ENCODE measurements at regions not wholly inside any gene's neighbourhood (a gene's known extent, or its start where the extent isn't known, plus 50 kb on each side); places are given as distances from the start of the nearest gene placed in this dataset.

GRCh38 chr21:43317254-43317748, 109.6 kb downstream of the SIK1 start:
- H3K9ac ChIP-seq (replicated peaks in 1 of 4; ENCODE audit: extremely low read depth in 1 of 4, low read depth in 3 of 4, low read length in 3 of 4), result no peak overlapping the region
- ChIA-PET POLR2A (ENCODE audit: partially characterized antibody) (no interaction called here), CTCF (ENCODE audit: partially characterized antibody) (interaction anchor here (0.8 to 2.2 kb wide), 6 partner anchors 12 to 411 kb away, joined by 3 to 8 read pairs (median 4); no protein-coding TSS in a partner anchor)
- no peak overlapping the region; the same call in 1 of the 2 replicates for H2BK15ac ChIP-seq (ENCODE audit: low read length)
- no peaks in the 10 kb centered on the region for H3K36me3 ChIP-seq (ENCODE audit: control insufficient read depth in 2 of 4, insufficient read depth in 4 of 4, low read length in 3 of 4)
- H4K91ac ChIP-seq (replicated peaks; ENCODE audit: insufficient read length, low read length), result no peak overlapping the region
- no peak overlapping the region for H3K4ac ChIP-seq (replicated peaks; ENCODE audit: insufficient read length, low read depth, low read length)
- H3K79me2 ChIP-seq (ENCODE audit: control insufficient read depth in 1 of 2, insufficient read depth in 2 of 2, low read length in 2 of 2), result no peaks in the 10 kb centered on the region
- FAIRE-seq, result no peak
- WGBS, 2 experiments (ENCODE audit: extremely low coverage in 1 of 2, insufficient coverage in 1 of 2, insufficient read length in 1 of 2, insufficient replicate concordance in 2 of 2, low coverage in 1 of 2, low lambda C conversion rate in 2 of 2, missing lambda C conversion rate in 1 of 2), result 93% methylated on average over 10 of the region's 11 CpGs; no CpG with 5 or more reads in 1 of the 2 experiments
- no peak overlapping the region for H2BK12ac ChIP-seq (ENCODE audit: low read depth, low read length)
- H3K4me3 ChIP-seq (ENCODE audit: extremely low read depth in 1 of 4, insufficient read depth in 2 of 4, low read depth in 3 of 4, low read length in 4 of 4), result no peak overlapping the region
- no peaks in the 10 kb centered on the region for H4K20me1 ChIP-seq (replicated peaks in 1 of 2; ENCODE audit: control insufficient read depth in 1 of 2, insufficient read depth in 2 of 2, low read length in 2 of 2)
- no peak overlapping the region for H3K4me2 ChIP-seq (ENCODE audit: insufficient read depth in 1 of 2, low read depth in 2 of 2, low read length in 2 of 2)
- no peak overlapping the region for H3K14ac ChIP-seq (ENCODE audit: insufficient read length)
- no peaks in the 10 kb centered on the region for H3K27me3 ChIP-seq (replicated peaks in 1 of 4; ENCODE audit: control insufficient read depth in 3 of 4, extremely low read depth in 1 of 4, insufficient read depth in 3 of 4, low read length in 3 of 4)
- H4K5ac ChIP-seq (ENCODE audit: insufficient read length, low read depth, low read length), result no peak overlapping the region
- no peak overlapping the region for H2BK120ac ChIP-seq (replicated peaks; ENCODE audit: low read depth, low read length)
- peaks cover 0 to 12% (median 9%) of the 10 kb centered on the region in 4 experiments; a peak in 6 of 7 replicates for H3K4me1 ChIP-seq (replicated peaks in 1 of 4; ENCODE audit: control insufficient read depth in 3 of 4, insufficient read depth in 4 of 4, low read length in 3 of 4)
- no peak overlapping the region for H2BK5ac ChIP-seq (ENCODE audit: low read depth, low read length)
- no peak for DNase-seq (ENCODE audit: low read depth in 1 of 2, low spot score in 2 of 2)
- H2AK5ac ChIP-seq (ENCODE audit: low read depth, low read length), result no peak overlapping the region
- no peak overlapping the region for H3K18ac ChIP-seq (ENCODE audit: extremely low read depth, low read length)
- H3K79me1 ChIP-seq (ENCODE audit: low read depth, low read length), result no peaks in the 10 kb centered on the region
- H3K9me3 ChIP-seq (ENCODE audit: insufficient read depth in 2 of 2, low read depth in 1 of 2, low read length in 1 of 2), result peaks cover 9 to 13% of the 10 kb centered on the region in 2 experiments; a peak in 3 of 4 replicates
- H3K23ac ChIP-seq (ENCODE audit: insufficient read length), result no peak overlapping the region
- no peaks in the 10 kb centered on the region for H3K23me2 ChIP-seq (ENCODE audit: low read depth, low read length)
- H2AFZ ChIP-seq (ENCODE audit: low read length), result no peak overlapping the region
- no peak overlapping the region for H2BK20ac ChIP-seq (ENCODE audit: low read length)
- no peak overlapping the region for H4K8ac ChIP-seq (ENCODE audit: extremely low read depth, insufficient read depth, low read length)
- H3K56ac ChIP-seq (replicated peaks; ENCODE audit: insufficient read length, low read depth, low read length), result no peak overlapping the region
- H3K27ac ChIP-seq (ENCODE audit: low read depth, low read length), result no peak overlapping the region
- TF ChIP-seq SIX5 (IDR thresholded peaks at IDR 0.05; ENCODE audit: low read depth, low read length) (no peak), NRF1 (IDR thresholded peaks at IDR 0.05; ENCODE audit: low read depth, low read length) (no peak), ZNF274 (IDR thresholded peaks at IDR 0.05; ENCODE audit: borderline replicate concordance, extremely low read depth, low read length) (no peak), CBX8 (IDR thresholded peaks at IDR 0.05; ENCODE audit: borderline replicate concordance, low read depth, low read length) (no peak), RFX5 (IDR thresholded peaks at IDR 0.05; ENCODE audit: borderline replicate concordance, low read depth, low read length) (no peak), JUND (IDR thresholded peaks at IDR 0.05; ENCODE audit: low read length) (no peak), KDM4A (IDR thresholded peaks at IDR 0.05; ENCODE audit: low read depth, low read length, severe bottlenecking) (no peak), SIN3A (conservative IDR thresholded peaks at IDR 0.05 in 1 of 2, IDR thresholded peaks at IDR 0.05 in 1 of 2; ENCODE audit: low read depth in 1 of 2, low read length in 2 of 2) (no peak), SIRT6 (IDR thresholded peaks at IDR 0.05; ENCODE audit: low read length) (no peak), KDM5A (IDR thresholded peaks at IDR 0.05; ENCODE audit: low read length) (no peak), GTF2F1 (IDR thresholded peaks at IDR 0.05; ENCODE audit: borderline replicate concordance, low read depth, low read length) (no peak), PHF8 (conservative IDR thresholded peaks at IDR 0.05; ENCODE audit: low read depth, low read length) (no peak)

Measured in H1 (cell line).